Endodermal cell (in vitro differentiated cells): ENCODE measurements at regions not wholly inside any gene's neighbourhood (a gene's known extent, or its start where the extent isn't known, plus 50 kb on each side); places are given as distances from the start of the nearest gene placed in this dataset.
A peak's percentile ranks its signal among the peaks of the same experiment; 100 is the strongest.

ENCODE experiments used
- DNase-seq: peaks from one replicate; pipeline ENCODE4 v3.0.0-alpha.2; 2017
- H3K27ac ChIP-seq: 2 replicates; pipeline ENCODE4 v1.5.1; 2013; ENCODE audit warnings: mild to moderate bottlenecking, low read depth, low read length, moderate library complexity
- H3K27me3 ChIP-seq: 2 replicates; pipeline ENCODE4 v1.6.1; 2013; ENCODE audit warnings: mild to moderate bottlenecking, low read length, moderate library complexity; ENCODE audit not compliant: insufficient read depth, control insufficient read depth, poor library complexity, severe bottlenecking
- H3K36me3 ChIP-seq: 2 replicates; pipeline ENCODE4 v1.7.0; 2013; ENCODE audit warnings: mild to moderate bottlenecking, low read length, moderate library complexity; ENCODE audit not compliant: control insufficient read depth, insufficient read depth
- H3K4me1 ChIP-seq: one replicate; pipeline ENCODE4 v1.7.0; 2013; ENCODE audit warnings: low read length; ENCODE audit not compliant: control insufficient read depth, insufficient read depth
- H3K4me3 ChIP-seq: 2 replicates; pipeline ENCODE4 v1.5.1; 2013; ENCODE audit warnings: mild to moderate bottlenecking, low read length, moderate library complexity
- H3K9ac ChIP-seq: 2 replicates; pipeline ENCODE4 v1.6.1; 2013; ENCODE audit warnings: mild to moderate bottlenecking, low read length, moderate library complexity; ENCODE audit not compliant: poor library complexity, severe bottlenecking; ENCODE audit errors: extremely low read depth
- H3K9me3 ChIP-seq: 2 replicates; pipeline ENCODE4 v1.6.1; 2013; ENCODE audit warnings: mild to moderate bottlenecking, low read length, moderate library complexity; ENCODE audit not compliant: control insufficient read depth
- H3K27ac Mint-ChIP-seq: 2 replicates; pipeline ENCODE4 v1.8.0; 2020; ENCODE audit warnings: mixed read lengths
- H3K27me3 Mint-ChIP-seq: 2 replicates; pipeline ENCODE4 v1.8.0; 2021; ENCODE audit warnings: mild to moderate bottlenecking, mixed read lengths; ENCODE audit not compliant: insufficient read depth
- H3K36me3 Mint-ChIP-seq: 2 replicates; pipeline ENCODE4 v1.8.0; 2020; ENCODE audit warnings: low read depth, mixed read lengths
- H3K4me1 Mint-ChIP-seq: 2 replicates; pipeline ENCODE4 v1.8.0; 2020; ENCODE audit warnings: mixed read lengths
- H3K4me3 Mint-ChIP-seq: 2 replicates; pipeline ENCODE4 v1.8.0; 2020; ENCODE audit warnings: mild to moderate bottlenecking, moderate library complexity, mixed read lengths
- H3K9me3 Mint-ChIP-seq: 2 replicates; pipeline ENCODE4 v1.8.0; 2020; ENCODE audit warnings: mild to moderate bottlenecking, mixed read lengths
- WGBS, 2 experiments: methylation state at CpG; one replicate each; pipeline versions ENCODE4 v1.1.5 to v1.1.7; 2013; ENCODE audit warnings: missing lambda C conversion rate in 2 of 2, mixed read lengths in 1 of 2; ENCODE audit not compliant: insufficient coverage in 1 of 2, insufficient read length in 1 of 2; 5-methylcytosine and 5-hydroxymethylcytosine counted together
- TF ChIP-seq, protein P1 (sequence below): fragments of 200-600 bp; sonication (generic); conservative IDR thresholded peaks from 2 replicates; pipeline ENCODE4 v1.5.0; 2021; ENCODE audit warnings: antibody characterized with exemption, mild to moderate bottlenecking

DNA sequence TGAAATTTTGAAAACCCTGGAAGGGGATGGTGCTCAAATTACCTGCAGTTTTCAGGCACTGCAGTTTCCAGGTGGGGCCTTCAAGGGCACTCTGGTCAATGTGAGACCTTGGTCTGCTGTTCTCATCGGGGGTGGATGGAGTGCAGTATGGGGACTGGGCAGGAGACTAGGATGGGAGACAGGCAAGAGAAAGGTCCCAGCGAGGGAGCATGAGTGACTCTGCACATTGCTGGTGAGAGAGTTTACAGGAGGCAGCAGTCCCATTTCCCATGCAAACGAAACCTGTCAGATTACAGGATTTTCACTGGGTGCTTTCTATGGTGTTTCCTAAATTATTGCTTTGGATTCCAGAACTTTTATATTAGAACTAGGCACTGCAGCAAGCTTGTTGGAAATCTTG is 73.5 kb upstream of the DTNBP1 start:
- 82 to 84% methylated on average over 2 to 3 of the region's 3 CpGs for WGBS, 2 experiments
- H3K27me3 ChIP-seq, result no peaks in the 10 kb centered on the region
- H3K4me3 Mint-ChIP-seq, result no peak overlapping the region

DNA sequence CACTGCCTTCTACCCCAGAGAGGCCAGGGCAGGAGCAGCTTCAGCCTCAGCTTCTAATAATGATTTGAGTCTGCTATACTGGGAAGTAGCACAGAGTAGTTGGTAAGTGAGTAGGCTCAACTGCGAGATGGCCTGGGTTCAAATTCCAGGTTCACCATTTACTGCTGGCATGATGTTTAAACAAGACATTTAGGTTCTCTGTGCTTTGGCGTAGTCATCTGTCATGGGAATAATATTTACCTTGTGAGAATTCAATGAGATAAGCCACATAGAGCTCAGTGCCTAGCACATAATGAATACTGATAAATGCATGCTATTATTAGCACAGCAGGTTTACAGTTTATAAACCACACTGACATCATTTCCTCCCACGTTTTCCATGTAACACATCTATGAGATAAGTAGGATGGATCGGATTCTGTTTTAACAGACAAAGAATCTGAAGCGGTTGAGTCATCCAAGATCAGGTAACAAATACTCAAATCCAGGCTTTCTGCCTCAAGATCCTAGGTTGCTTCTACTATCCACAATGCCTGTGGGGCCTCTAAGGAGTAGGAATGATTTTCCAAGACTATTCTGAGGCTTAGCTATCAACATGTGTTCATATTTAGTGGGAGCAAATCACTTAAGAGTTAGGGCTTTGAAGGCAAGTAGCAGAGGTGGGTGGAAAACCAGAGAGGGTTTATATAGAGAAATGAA is 72.9 kb upstream of the DTNBP1 start:
- WGBS, 2 experiments, result 41 to 68% methylated on average over 2 to 5 of the region's 5 CpGs
- Histone ChIP-seq H3K36me3 (no peaks in the 10 kb centered on the region), H3K27ac (no peak overlapping the region), H3K9me3 (no peaks in the 10 kb centered on the region), H3K4me3 (no peak overlapping the region), H3K9ac (no peak overlapping the region), H3K4me1 (no peaks in the 10 kb centered on the region), H3K27me3 (no peaks in the 10 kb centered on the region)
- TF ChIP-seq, protein P1, sequence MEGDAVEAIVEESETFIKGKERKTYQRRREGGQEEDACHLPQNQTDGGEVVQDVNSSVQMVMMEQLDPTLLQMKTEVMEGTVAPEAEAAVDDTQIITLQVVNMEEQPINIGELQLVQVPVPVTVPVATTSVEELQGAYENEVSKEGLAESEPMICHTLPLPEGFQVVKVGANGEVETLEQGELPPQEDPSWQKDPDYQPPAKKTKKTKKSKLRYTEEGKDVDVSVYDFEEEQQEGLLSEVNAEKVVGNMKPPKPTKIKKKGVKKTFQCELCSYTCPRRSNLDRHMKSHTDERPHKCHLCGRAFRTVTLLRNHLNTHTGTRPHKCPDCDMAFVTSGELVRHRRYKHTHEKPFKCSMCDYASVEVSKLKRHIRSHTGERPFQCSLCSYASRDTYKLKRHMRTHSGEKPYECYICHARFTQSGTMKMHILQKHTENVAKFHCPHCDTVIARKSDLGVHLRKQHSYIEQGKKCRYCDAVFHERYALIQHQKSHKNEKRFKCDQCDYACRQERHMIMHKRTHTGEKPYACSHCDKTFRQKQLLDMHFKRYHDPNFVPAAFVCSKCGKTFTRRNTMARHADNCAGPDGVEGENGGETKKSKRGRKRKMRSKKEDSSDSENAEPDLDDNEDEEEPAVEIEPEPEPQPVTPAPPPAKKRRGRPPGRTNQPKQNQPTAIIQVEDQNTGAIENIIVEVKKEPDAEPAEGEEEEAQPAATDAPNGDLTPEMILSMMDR, result no peak
- peaks cover 5% of the 10 kb centered on the region for H3K9me3 Mint-ChIP-seq
- H3K4me1 Mint-ChIP-seq, result peaks cover 14% of the 10 kb centered on the region
- no peaks in the 10 kb centered on the region for H3K36me3 Mint-ChIP-seq
- H3K27ac Mint-ChIP-seq, result peak overlapping the region; percentile 45
- no peaks in the 10 kb centered on the region for H3K27me3 Mint-ChIP-seq
- DNase-seq, result no peak
- no peak overlapping the region for H3K4me3 Mint-ChIP-seq

More for the DNA sequence above, 73.5 kb upstream of the DTNBP1 start:
- Mint-ChIP-seq H3K9me3 (peaks cover 5% of the 10 kb centered on the region), H3K36me3 (no peaks in the 10 kb centered on the region), H3K27ac (peak overlapping the region; percentile 45), H3K27me3 (no peaks in the 10 kb centered on the region), H3K4me1 (peaks cover 14% of the 10 kb centered on the region)
- no peak overlapping the region for H3K27ac ChIP-seq
- TF ChIP-seq, protein P1, result no peak
- no peak overlapping the region for H3K9ac ChIP-seq
- no peak overlapping the region for H3K4me3 ChIP-seq
- no peak for DNase-seq
- H3K36me3 ChIP-seq, result no peaks in the 10 kb centered on the region
- H3K4me1 ChIP-seq, result no peaks in the 10 kb centered on the region
- no peaks in the 10 kb centered on the region for H3K9me3 ChIP-seq

DNA sequence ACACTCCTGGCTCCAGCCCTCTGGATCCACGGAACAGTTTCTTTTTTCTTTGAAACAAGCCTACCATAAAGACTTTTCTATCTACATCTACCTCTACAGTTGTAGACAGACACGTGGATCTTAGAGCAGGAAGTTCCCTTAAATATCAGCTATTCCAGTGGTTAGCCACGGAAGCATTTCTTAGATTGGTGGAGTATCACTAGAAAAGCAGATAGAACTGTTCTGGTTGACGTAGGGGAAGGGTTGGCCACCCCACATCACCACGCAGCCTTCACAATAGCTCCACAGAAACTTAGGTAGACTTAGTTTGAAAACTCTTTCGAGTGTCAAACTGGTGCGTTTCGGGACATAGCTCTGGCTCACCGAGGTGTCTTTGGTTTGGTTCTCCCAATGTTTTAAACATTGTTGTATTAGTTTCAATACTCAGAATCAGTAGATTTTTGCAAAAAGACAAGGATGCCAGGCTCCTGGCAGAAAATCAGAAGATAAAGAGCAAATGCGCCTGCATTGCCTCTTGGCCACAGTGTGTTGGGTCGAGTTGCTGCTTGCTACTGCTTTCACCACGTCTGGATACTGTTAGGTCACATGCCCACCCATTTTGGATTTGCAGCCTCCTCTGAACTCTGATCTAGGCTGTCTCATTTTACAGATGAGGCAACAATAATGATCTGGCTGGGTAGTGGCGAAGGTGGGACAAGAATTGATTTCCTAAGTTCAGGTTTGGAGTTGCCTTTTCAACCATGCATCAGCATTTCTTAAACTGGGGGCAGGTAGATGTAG is 71.5 kb upstream of the DTNBP1 start:
- no peaks in the 10 kb centered on the region for H3K36me3 Mint-ChIP-seq
- H3K27me3 ChIP-seq, result no peaks in the 10 kb centered on the region
- no peaks in the 10 kb centered on the region for H3K4me1 ChIP-seq
- no peaks in the 10 kb centered on the region for H3K27me3 Mint-ChIP-seq
- 90 to 91% methylated on average over 12 to 13 of the region's 13 CpGs for WGBS, 2 experiments
- DNase-seq, result no peak
- H3K36me3 ChIP-seq, result no peaks in the 10 kb centered on the region
- no peak overlapping the region for H3K27ac Mint-ChIP-seq
- H3K27ac ChIP-seq, result no peak overlapping the region
- H3K9me3 ChIP-seq, result no peaks in the 10 kb centered on the region
- TF ChIP-seq, protein P1, result no peak
- no peak overlapping the region for H3K4me3 Mint-ChIP-seq
- peaks cover 12% of the 10 kb centered on the region for H3K4me1 Mint-ChIP-seq
- no peak overlapping the region for H3K4me3 ChIP-seq
- peaks cover 5% of the 10 kb centered on the region for H3K9me3 Mint-ChIP-seq
- no peak overlapping the region for H3K9ac ChIP-seq
